GM12892 (cell line): ENCODE measurements at regions not wholly inside any gene's neighbourhood (a gene's known extent, or its start where the extent isn't known, plus 50 kb on each side); places are given as distances from the start of the nearest gene placed in this dataset.

Experiments
- POLR2A ChIP-seq: IDR thresholded peaks from 2 replicates; pipeline ENCODE4 v1.6.1; 2011; ENCODE audit warnings: low read depth, low read length, control low read depth
- POLR2AphosphoS5 ChIP-seq: IDR thresholded peaks from 2 replicates; pipeline ENCODE4 v1.6.1; 2011; ENCODE audit warnings: low read depth, low read length, control low read depth

GRCh38 chr9:95645579-95645978, 128.8 kb upstream of the PTCH1 start:
- TF ChIP-seq POLR2A (no peak), POLR2AphosphoS5 (no peak)
